HCT116 (cell line): ENCODE measurements at regions not wholly inside any gene's neighbourhood (a gene's known extent, or its start where the extent isn't known, plus 50 kb on each side); places are given as distances from the start of the nearest gene placed in this dataset.

Experiments
- ATAC-seq: fragments of 200-7000 bp; cut with Tn5 transposase; 2 replicates; pipeline ENCODE4 v1.9.1; 2020; ENCODE audit warnings: mild to moderate bottlenecking, moderate library complexity
- BruUV-seq: library from RNA; stranded (reverse); fragments of 400-500 nt; replicated peaks from 2 replicates; lab custom pipeline; 2021; lab: Mats Ljungman, UMichigan
- CTCF ChIA-PET: fragments of 300-600 bp; sonication (Branson Sonifier 250); formaldehyde crosslinking; loops from one replicate; lab custom pipeline; 2021; ENCODE audit warnings: antibody characterized with exemption; lab: Charles Lee
- POLR2A ChIA-PET: fragments of 300-600, 350-600 bp; sonication (Branson Sonifier 250); formaldehyde crosslinking; loops from one replicate; lab custom pipeline; 2021; ENCODE audit warnings: antibody characterized with exemption; lab: Charles Lee
- RAD21 ChIA-PET, 2 experiments: fragments of 300-600 bp; sonication (Branson Sonifier 250); formaldehyde crosslinking; loops; one replicate each; lab custom pipeline; 2023; ENCODE audit warnings: low total read pairs in 2 of 2; ENCODE audit not compliant: uncharacterized antibody in 2 of 2, unreplicated experiment in 2 of 2, low non-redundant PET in 1 of 2; lab: Charles Lee
- DNase-seq: peaks from one replicate; pipeline ENCODE4 v3.0.0-alpha.2; 2010; ENCODE audit warnings: low read depth, low spot score
- H2AFZ ChIP-seq: fragments of 200-600 bp; shearing (Covaris generic), sonication (generic); 2 replicates; pipeline ENCODE4 v1.6.1; 2017; ENCODE audit warnings: low read depth, mixed run types, mixed read lengths, antibody characterized with exemption, low read length; ENCODE audit not compliant: poor library complexity, severe bottlenecking
- H3K27ac ChIP-seq: 2 replicates; pipeline ENCODE4 v1.5.1; 2012; ENCODE audit warnings: low read depth, low read length
- H3K27me3 ChIP-seq: fragments of 200-600 bp; sonication (generic); 2 replicates; pipeline ENCODE4 v1.6.1; 2016; ENCODE audit warnings: mixed run types, low read length, mixed read lengths; ENCODE audit not compliant: insufficient read depth
- H3K36me3 ChIP-seq, 2 experiments: fragments of 200-500 bp in 1 of 2; fragments of 200-600 bp in 1 of 2; sonication (Bioruptor generic) in 1 of 2; sonication (generic) in 1 of 2; 2 replicates each; pipeline versions ENCODE4 v1.5.1 to v1.6.1; 2014 to 2016; ENCODE audit warnings: low read length in 2 of 2, inconsistent platforms in 1 of 2, mixed read lengths in 1 of 2, mixed run types in 1 of 2; ENCODE audit not compliant: insufficient read depth in 2 of 2, control insufficient read depth in 1 of 2
- H3K4me1 ChIP-seq, 2 experiments: fragments of 200-600 bp in 1 of 2; sonication (generic) in 1 of 2; 2 replicates each; pipeline versions ENCODE4 v1.5.1 to v1.6.1; 2012 to 2017; ENCODE audit warnings: low read length in 2 of 2, inconsistent platforms in 1 of 2, mild to moderate bottlenecking in 1 of 2, mixed read lengths in 1 of 2, mixed run types in 1 of 2, moderate library complexity in 1 of 2; ENCODE audit not compliant: insufficient read depth in 2 of 2, control insufficient read depth in 1 of 2
- H3K4me2 ChIP-seq: fragments of 200-600 bp; sonication (generic); 2 replicates; pipeline ENCODE4 v1.6.1; 2017; ENCODE audit warnings: mixed run types, low read length, mixed read lengths
- H3K4me3 ChIP-seq, 2 experiments: fragments of 200-600 bp in 1 of 2; sonication (generic) in 1 of 2; replicated peaks in 1 of 2; 2 replicates each; pipeline ENCODE4 v1.5.1; 2011 to 2016; ENCODE audit warnings: low read length in 2 of 2, control low read depth in 1 of 2, low read depth in 1 of 2, mild to moderate bottlenecking in 1 of 2, mixed read lengths in 1 of 2, mixed run types in 1 of 2
- H3K79me2 ChIP-seq: fragments of 200-600 bp; sonication (generic); 2 replicates; pipeline ENCODE4 v1.6.1; 2017; ENCODE audit warnings: mild to moderate bottlenecking, mixed run types, low read length, moderate library complexity, mixed read lengths; ENCODE audit not compliant: insufficient read depth
- H3K9ac ChIP-seq: fragments of 200-600 bp; sonication (generic); 2 replicates; pipeline ENCODE4 v1.6.1; 2016; ENCODE audit warnings: low read length, mixed read lengths
- H3K9me2 ChIP-seq: fragments of 200-600 bp; sonication (generic), shearing (Covaris generic); 2 replicates; pipeline ENCODE4 v1.6.1; 2017; ENCODE audit warnings: mixed run types, mild to moderate bottlenecking, moderate library complexity; ENCODE audit not compliant: insufficient read depth
- H3K9me3 ChIP-seq, 2 experiments: fragments of 200-500 bp in 1 of 2; fragments of 200-600 bp in 1 of 2; sonication (Bioruptor generic) in 1 of 2; sonication (generic) in 1 of 2; 2 replicates each; pipeline ENCODE4 v1.6.1; 2014 to 2017; ENCODE audit warnings: low read length in 2 of 2, mixed read lengths in 2 of 2, inconsistent platforms in 1 of 2, low read depth in 1 of 2, mild to moderate bottlenecking in 1 of 2, mixed run types in 1 of 2, moderate library complexity in 1 of 2; ENCODE audit not compliant: control insufficient read depth in 1 of 2, insufficient read depth in 1 of 2
- H4K20me1 ChIP-seq: fragments of 200-600 bp; sonication (generic), shearing (Covaris generic); 2 replicates; pipeline ENCODE4 v1.6.1; 2017; ENCODE audit warnings: mixed run types, mild to moderate bottlenecking, moderate library complexity; ENCODE audit not compliant: insufficient read depth
- CBX3 ChIP-seq: IDR thresholded peaks from 2 replicates; pipeline ENCODE4 v1.6.1; 2012; ENCODE audit warnings: low read depth
- CEBPB ChIP-seq: IDR thresholded peaks from 2 replicates; pipeline ENCODE4 v1.6.1; 2012; ENCODE audit warnings: low read depth
- EGR1 ChIP-seq: IDR thresholded peaks from 2 replicates; pipeline ENCODE4 v1.6.1; 2012; ENCODE audit warnings: low read depth
- ELF1 ChIP-seq: IDR thresholded peaks from 2 replicates; pipeline ENCODE4 v1.6.1; 2012; ENCODE audit warnings: low read depth, borderline replicate concordance
- EZH2 ChIP-seq: fragments of 200-600 bp; sonication (generic); IDR thresholded peaks from 2 replicates; pipeline ENCODE4 v1.6.1; 2017; ENCODE audit warnings: antibody characterized with exemption, mixed run types
- EZH2phosphoT487 ChIP-seq: fragments of 200-600 bp; IDR thresholded peaks from 2 replicates; pipeline ENCODE4 v1.6.1; 2018; ENCODE audit warnings: antibody characterized with exemption, borderline replicate concordance
- FOSL1 ChIP-seq: IDR thresholded peaks from 2 replicates; pipeline ENCODE4 v1.6.1; 2012; ENCODE audit warnings: low read depth
- JUND ChIP-seq: IDR thresholded peaks from 2 replicates; pipeline ENCODE4 v1.6.1; 2012
- MAX ChIP-seq: IDR thresholded peaks from 2 replicates; pipeline ENCODE4 v1.6.1; 2012
- RAD21 ChIP-seq: IDR thresholded peaks from 2 replicates; pipeline ENCODE4 v1.6.1; 2012; ENCODE audit warnings: low read depth, mild to moderate bottlenecking
- REST ChIP-seq: IDR thresholded peaks from 2 replicates; pipeline ENCODE4 v1.6.1; 2012; ENCODE audit warnings: low read depth
- SIN3A ChIP-seq: IDR thresholded peaks from 2 replicates; pipeline ENCODE4 v1.6.1; 2012; ENCODE audit warnings: low read depth
- SP1 ChIP-seq: IDR thresholded peaks from 2 replicates; pipeline ENCODE4 v1.6.1; 2012; ENCODE audit warnings: low read depth
- TCF7L2 ChIP-seq: IDR thresholded peaks from 2 replicates; pipeline ENCODE4 v1.7.0; 2011; ENCODE audit warnings: borderline replicate concordance, inconsistent platforms; ENCODE audit not compliant: insufficient read depth, insufficient read length; ENCODE audit errors: extremely low read depth
- YY1 ChIP-seq: IDR thresholded peaks from 2 replicates; pipeline ENCODE4 v1.6.1; 2011; ENCODE audit warnings: low read length, low read depth, moderate library complexity, mild to moderate bottlenecking; ENCODE audit not compliant: insufficient replicate concordance; ENCODE audit errors: extremely low read depth
- ZBTB33 ChIP-seq: IDR thresholded peaks from 2 replicates; pipeline ENCODE4 v1.6.1; 2011; ENCODE audit warnings: mild to moderate bottlenecking, low read length, moderate library complexity; ENCODE audit not compliant: insufficient replicate concordance; ENCODE audit errors: extremely low read depth
- ZFX ChIP-seq: fragments of 450-650 bp; IDR thresholded peaks from 2 replicates; pipeline ENCODE4 v1.6.1; 2017
- ZNF274 ChIP-seq: fragments of 200-500 bp; sonication (Bioruptor generic); IDR thresholded peaks from 2 replicates; pipeline ENCODE4 v1.6.1; 2014; ENCODE audit warnings: mild to moderate bottlenecking, low read depth, low read length, inconsistent platforms
- intact Hi-C: fragments of 100-400 bp; cut with micrococcal nuclease; formaldehyde crosslinking; loops from 2 replicates; pipeline ENCODE4 v1.10.0; 2022
- TF ChIP-seq, protein P1 (sequence below), 3 experiments: fragments of 200-600 bp in 1 of 3; sonication (generic) in 1 of 3; IDR thresholded peaks in 2 of 3; conservative IDR thresholded peaks in 1 of 3; 2 replicates each; pipeline ENCODE4 v1.5.1; 2012 to 2017; ENCODE audit warnings: low read depth in 2 of 3, low read length in 2 of 3, antibody characterized with exemption in 1 of 3, borderline replicate concordance in 1 of 3, control low read depth in 1 of 3, mild to moderate bottlenecking in 1 of 3, mixed read lengths in 1 of 3, mixed run types in 1 of 3, moderate library complexity in 1 of 3; ENCODE audit not compliant: insufficient read depth in 1 of 3

- Histone ChIP-seq H4K20me1 (no peaks in the 10 kb centered on the region), H3K9ac (no peak overlapping the region), H3K4me3 (no peak overlapping the region), H3K27me3 (no peaks in the 10 kb centered on the region), H3K4me2 (no peak overlapping the region; the same call in 1 of the 2 replicates), H3K9me3 (no peaks in the 10 kb centered on the region), H3K9me2 (no peaks in the 10 kb centered on the region), H3K27ac (no peak overlapping the region), H2AFZ (no peak overlapping the region), H3K79me2 (no peaks in the 10 kb centered on the region), H3K36me3 (no peaks in the 10 kb centered on the region), H3K4me1 (peaks cover 13 to 31% of the 10 kb centered on the region in 2 experiments)
- RAD21 ChIA-PET = no interaction called here
- DNase-seq = no peak
- no TSS peak for BruUV-seq
- CTCF ChIA-PET = no interaction called here
- intact Hi-C loops = no loop called here
- POLR2A ChIA-PET = no interaction called here
- ATAC-seq = no peak
- TF ChIP-seq MAX (no peak), JUND (no peak), CBX3 (no peak), EZH2 (no peak), REST (no peak), ZBTB33 (no peak), RAD21 (no peak), YY1 (no peak), FOSL1 (no peak), EGR1 (no peak), EZH2phosphoT487 (no peak), SIN3A (no peak), TCF7L2 (no peak), CEBPB (no peak), ZFX (no peak), ZNF274 (no peak), SP1 (no peak), ELF1 (no peak)
- TF ChIP-seq, protein P1, sequence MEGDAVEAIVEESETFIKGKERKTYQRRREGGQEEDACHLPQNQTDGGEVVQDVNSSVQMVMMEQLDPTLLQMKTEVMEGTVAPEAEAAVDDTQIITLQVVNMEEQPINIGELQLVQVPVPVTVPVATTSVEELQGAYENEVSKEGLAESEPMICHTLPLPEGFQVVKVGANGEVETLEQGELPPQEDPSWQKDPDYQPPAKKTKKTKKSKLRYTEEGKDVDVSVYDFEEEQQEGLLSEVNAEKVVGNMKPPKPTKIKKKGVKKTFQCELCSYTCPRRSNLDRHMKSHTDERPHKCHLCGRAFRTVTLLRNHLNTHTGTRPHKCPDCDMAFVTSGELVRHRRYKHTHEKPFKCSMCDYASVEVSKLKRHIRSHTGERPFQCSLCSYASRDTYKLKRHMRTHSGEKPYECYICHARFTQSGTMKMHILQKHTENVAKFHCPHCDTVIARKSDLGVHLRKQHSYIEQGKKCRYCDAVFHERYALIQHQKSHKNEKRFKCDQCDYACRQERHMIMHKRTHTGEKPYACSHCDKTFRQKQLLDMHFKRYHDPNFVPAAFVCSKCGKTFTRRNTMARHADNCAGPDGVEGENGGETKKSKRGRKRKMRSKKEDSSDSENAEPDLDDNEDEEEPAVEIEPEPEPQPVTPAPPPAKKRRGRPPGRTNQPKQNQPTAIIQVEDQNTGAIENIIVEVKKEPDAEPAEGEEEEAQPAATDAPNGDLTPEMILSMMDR (IDR thresholded peaks at IDR 0.05 in 2 of 3, conservative IDR thresholded peaks at IDR 0.05 in 1 of 3; ENCODE audit: borderline replicate concordance in 1 of 3, insufficient read depth in 1 of 3, low read depth in 2 of 3, low read length in 2 of 3) = no peak
Observed at GRCh38 chr6:126181890-126182289, 158.0 kb upstream of the CENPW start.
